Endothelial cell (in vitro differentiated cells): ENCODE measurements at regions not wholly inside any gene's neighbourhood (a gene's known extent, or its start where the extent isn't known, plus 50 kb on each side); places are given as distances from the start of the nearest gene placed in this dataset.

Experiments
- DNase-seq: peaks from one replicate; pipeline ENCODE4 v3.0.0; 2021; ENCODE audit warnings: low spot score
- H3K27ac Mint-ChIP-seq: one replicate; pipeline ENCODE4 v1.8.0; 2021; ENCODE audit warnings: mixed read lengths, inconsistent platforms; ENCODE audit not compliant: unreplicated experiment
- H3K27me3 Mint-ChIP-seq: one replicate; pipeline ENCODE4 v1.8.0; 2021; ENCODE audit warnings: mild to moderate bottlenecking, moderate library complexity, mixed read lengths, inconsistent platforms; ENCODE audit not compliant: unreplicated experiment
- H3K36me3 Mint-ChIP-seq: one replicate; pipeline ENCODE4 v1.8.0; 2021; ENCODE audit warnings: mild to moderate bottlenecking, low read depth, mixed read lengths, inconsistent platforms; ENCODE audit not compliant: unreplicated experiment
- H3K4me1 Mint-ChIP-seq: one replicate; pipeline ENCODE4 v1.8.0; 2021; ENCODE audit warnings: mild to moderate bottlenecking, mixed read lengths, inconsistent platforms; ENCODE audit not compliant: unreplicated experiment
- H3K4me3 Mint-ChIP-seq: one replicate; pipeline ENCODE4 v1.8.0; 2021; ENCODE audit warnings: mild to moderate bottlenecking, mixed read lengths, inconsistent platforms; ENCODE audit not compliant: unreplicated experiment
- H3K9me3 Mint-ChIP-seq: one replicate; pipeline ENCODE4 v1.8.0; 2021; ENCODE audit warnings: mixed read lengths, inconsistent platforms; ENCODE audit not compliant: unreplicated experiment
- CTCF ChIP-seq: fragments of 200-600 bp; sonication (generic); IDR thresholded peaks from one replicate; pipeline ENCODE4 v1.5.0; 2021; ENCODE audit warnings: antibody characterized with exemption; ENCODE audit not compliant: unreplicated experiment

GRCh38 chr14:106280876-106281275 lies 754.5 kb downstream of the TMEM121 start:
- DNase-seq, result no peak
- Mint-ChIP-seq H3K4me1 (no peaks in the 10 kb centered on the region), H3K36me3 (peaks cover 10% of the 10 kb centered on the region), H3K9me3 (peaks cover 36% of the 10 kb centered on the region), H3K27ac (no peak overlapping the region), H3K4me3 (no peak overlapping the region), H3K27me3 (peaks cover 1% of the 10 kb centered on the region)
- no peak for TF ChIP-seq CTCF

- H3K4me1 Mint-ChIP-seq, result no peaks in the 10 kb centered on the region
- H3K9me3 Mint-ChIP-seq, result peaks cover 38% of the 10 kb centered on the region
These were observed 760.4 kb downstream of the TMEM121 start for GRCh38 chr14:106286697-106287290.

GRCh38 chr14:106287506-106287905 lies 761.1 kb downstream of the TMEM121 start:
- H3K9me3 Mint-ChIP-seq, result peaks cover 34% of the 10 kb centered on the region
- H3K4me3 Mint-ChIP-seq, result no peak overlapping the region

More at GRCh38 chr14:106286697-106287290, 760.4 kb downstream of the TMEM121 start:
- peaks cover 1% of the 10 kb centered on the region for H3K27me3 Mint-ChIP-seq
- H3K4me3 Mint-ChIP-seq, result no peak overlapping the region
- peaks cover 18% of the 10 kb centered on the region for H3K36me3 Mint-ChIP-seq
- DNase-seq, result no peak
- TF ChIP-seq CTCF, result no peak
- H3K27ac Mint-ChIP-seq, result no peak overlapping the region

GRCh38 chr14:106291626-106292025 lies 765.2 kb downstream of the TMEM121 start:
- no peak for DNase-seq
- H3K9me3 Mint-ChIP-seq, result peaks cover 25% of the 10 kb centered on the region
- H3K27ac Mint-ChIP-seq, result no peak overlapping the region

More at GRCh38 chr14:106287506-106287905, 761.1 kb downstream of the TMEM121 start:
- Mint-ChIP-seq H3K27me3 (peaks cover 1% of the 10 kb centered on the region), H3K36me3 (peaks cover 18% of the 10 kb centered on the region), H3K27ac (no peak overlapping the region), H3K4me1 (no peaks in the 10 kb centered on the region)
- no peak for DNase-seq
- no peak for TF ChIP-seq CTCF

More at GRCh38 chr14:106291626-106292025, 765.2 kb downstream of the TMEM121 start:
- H3K4me3 Mint-ChIP-seq, result no peak overlapping the region
- H3K27me3 Mint-ChIP-seq, result peaks cover 2% of the 10 kb centered on the region
- TF ChIP-seq CTCF, result no peak
- peaks cover 16% of the 10 kb centered on the region for H3K36me3 Mint-ChIP-seq
- no peaks in the 10 kb centered on the region for H3K4me1 Mint-ChIP-seq
